ENCODE measurements at regions not wholly inside any gene's neighbourhood (a gene's known extent, or its start where the extent isn't known, plus 50 kb on each side); places are given as distances from the start of the nearest gene placed in this dataset.

DNA sequence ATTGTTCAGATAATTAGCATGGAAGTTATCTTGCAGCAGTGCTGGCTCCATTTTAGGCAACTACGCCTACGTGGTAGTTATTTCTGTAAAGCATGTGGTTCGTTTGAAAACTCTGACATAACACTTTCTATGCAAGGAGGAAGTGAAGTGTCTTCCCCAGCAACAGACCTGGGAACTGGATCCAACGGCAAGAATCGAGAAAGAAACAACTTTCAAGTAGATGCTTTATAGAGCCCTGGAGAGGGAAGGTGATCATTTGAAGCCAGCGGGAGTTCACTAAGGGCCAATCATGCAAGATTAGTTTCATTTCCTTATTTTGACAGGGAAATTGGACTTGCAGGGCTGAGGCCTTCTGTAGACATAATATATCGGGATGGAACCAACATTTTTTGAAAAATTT lies 218.3 kb downstream of the ACKR3 start:
- CTCF ChIA-PET (ENCODE audit: partially characterized antibody), result interaction anchor here (0.8 kb wide), 1 partner anchor 163 kb away, joined by 3 read pairs; no protein-coding TSS in a partner anchor
- H2BK12ac ChIP-seq (ENCODE audit: low read depth, low read length), result no peak overlapping the region
- 88% methylated on average over 7 of the region's 7 CpGs; no CpG with 5 or more reads in 1 of the 2 experiments for WGBS, 2 experiments (ENCODE audit: extremely low coverage in 1 of 2, insufficient coverage in 1 of 2, insufficient read length in 1 of 2, insufficient replicate concordance in 2 of 2, low coverage in 1 of 2, low lambda C conversion rate in 2 of 2, missing lambda C conversion rate in 1 of 2)
- no peak for TF ChIP-seq MAFK (IDR thresholded peaks at IDR 0.05; ENCODE audit: low read depth, low read length)
- no peak for TF ChIP-seq CBX8 (IDR thresholded peaks at IDR 0.05; ENCODE audit: borderline replicate concordance, low read depth, low read length)
- TF ChIP-seq SP4 (IDR thresholded peaks at IDR 0.05; ENCODE audit: low read length), result no peak
- no peak for TF ChIP-seq TAF1 (IDR thresholded peaks at IDR 0.05; ENCODE audit: low read depth, low read length)
- no peak for TF ChIP-seq FOSL1 (IDR thresholded peaks at IDR 0.05; ENCODE audit: insufficient read depth, low read depth, low read length)
- no peak for TF ChIP-seq BACH1 (IDR thresholded peaks at IDR 0.05; ENCODE audit: low read length)
- no peak for TF ChIP-seq BRCA1 (IDR thresholded peaks at IDR 0.05; ENCODE audit: low read depth, low read length)
- TF ChIP-seq HDAC2 (IDR thresholded peaks at IDR 0.05; ENCODE audit: borderline replicate concordance in 1 of 2, low read depth in 2 of 2, low read length in 2 of 2), result no peak
- no peak for TF ChIP-seq SIX5 (IDR thresholded peaks at IDR 0.05; ENCODE audit: low read depth, low read length)
- TF ChIP-seq, protein P1, sequence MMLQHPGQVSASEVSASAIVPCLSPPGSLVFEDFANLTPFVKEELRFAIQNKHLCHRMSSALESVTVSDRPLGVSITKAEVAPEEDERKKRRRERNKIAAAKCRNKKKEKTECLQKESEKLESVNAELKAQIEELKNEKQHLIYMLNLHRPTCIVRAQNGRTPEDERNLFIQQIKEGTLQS (IDR thresholded peaks at IDR 0.05; ENCODE audit: insufficient read depth, low read depth, low read length), result no peak
- no peak for TF ChIP-seq ZNF274 (IDR thresholded peaks at IDR 0.05; ENCODE audit: borderline replicate concordance, extremely low read depth, low read length)
- TF ChIP-seq RXRA (IDR thresholded peaks at IDR 0.05; ENCODE audit: insufficient read depth, low read depth, low read length), result no peak
- TF ChIP-seq CTBP2 (IDR thresholded peaks at IDR 0.05; ENCODE audit: borderline replicate concordance, insufficient read depth, insufficient read length, low read length), result no peak
- TF ChIP-seq EGR1 (IDR thresholded peaks at IDR 0.05; ENCODE audit: borderline replicate concordance, low read depth, low read length), result no peak
- TF ChIP-seq PHF8 (conservative IDR thresholded peaks at IDR 0.05; ENCODE audit: low read depth, low read length), result no peak

More for the DNA sequence above, 218.3 kb downstream of the ACKR3 start:
- H2BK120ac ChIP-seq (replicated peaks; ENCODE audit: low read depth, low read length), result no peak overlapping the region
- no peak overlapping the region for H4K91ac ChIP-seq (replicated peaks; ENCODE audit: insufficient read length, low read length)
- H3K4ac ChIP-seq (replicated peaks; ENCODE audit: insufficient read length, low read depth, low read length), result no peak overlapping the region
- H3K56ac ChIP-seq (replicated peaks; ENCODE audit: insufficient read length, low read depth, low read length), result no peak overlapping the region
- H3K23ac ChIP-seq (ENCODE audit: insufficient read length), result no peak overlapping the region
- no peak overlapping the region for H2AK5ac ChIP-seq (ENCODE audit: low read depth, low read length)
- H4K20me1 ChIP-seq (replicated peaks in 1 of 2; ENCODE audit: control insufficient read depth in 1 of 2, insufficient read depth in 2 of 2, low read length in 2 of 2), result no peaks in the 10 kb centered on the region
- no peaks in the 10 kb centered on the region for H3K36me3 ChIP-seq (ENCODE audit: control insufficient read depth in 2 of 4, insufficient read depth in 4 of 4, low read length in 3 of 4)
- H3K9me3 ChIP-seq (ENCODE audit: insufficient read depth in 2 of 2, low read depth in 1 of 2, low read length in 1 of 2), result 0 out of 4 replicates have a peak, but pooled peaks cover 0 to 3% of the 10 kb centered on the region in 2 experiments
- H3K4me2 ChIP-seq (ENCODE audit: insufficient read depth in 1 of 2, low read depth in 2 of 2, low read length in 2 of 2), result no peak overlapping the region
- no peaks in the 10 kb centered on the region; the same call in 1 of the 2 replicates for H3K23me2 ChIP-seq (ENCODE audit: low read depth, low read length)
- H3K27me3 ChIP-seq (replicated peaks in 1 of 4; ENCODE audit: control insufficient read depth in 3 of 4, extremely low read depth in 1 of 4, insufficient read depth in 3 of 4, low read length in 3 of 4), result no peaks in the 10 kb centered on the region
- no peak overlapping the region for H3K18ac ChIP-seq (ENCODE audit: extremely low read depth, low read length)
- H3K4me3 ChIP-seq (ENCODE audit: extremely low read depth in 1 of 4, insufficient read depth in 2 of 4, low read depth in 3 of 4, low read length in 4 of 4), result no peak overlapping the region
- no peak overlapping the region for H2AFZ ChIP-seq (ENCODE audit: low read length)
- no peak overlapping the region for H2BK15ac ChIP-seq (ENCODE audit: low read length)
- no peak overlapping the region for H3K14ac ChIP-seq (ENCODE audit: insufficient read length)
- no peak overlapping the region for H2BK20ac ChIP-seq (ENCODE audit: low read length)
- H4K8ac ChIP-seq (ENCODE audit: extremely low read depth, insufficient read depth, low read length), result no peak overlapping the region
- FAIRE-seq (no peak), DNase-seq (ENCODE audit: low read depth in 1 of 2, low spot score in 2 of 2) (no peak)
- H3K79me2 ChIP-seq (ENCODE audit: control insufficient read depth in 1 of 2, insufficient read depth in 2 of 2, low read length in 2 of 2), result no peaks in the 10 kb centered on the region
- no peaks in the 10 kb centered on the region for H3K79me1 ChIP-seq (ENCODE audit: low read depth, low read length)
- POLR2A ChIA-PET (ENCODE audit: partially characterized antibody), result no interaction called here
- H2BK5ac ChIP-seq (ENCODE audit: low read depth, low read length), result no peak overlapping the region
- no peak overlapping the region for H3K9ac ChIP-seq (replicated peaks in 1 of 4; ENCODE audit: extremely low read depth in 1 of 4, low read depth in 3 of 4, low read length in 3 of 4)
- no peaks in the 10 kb centered on the region for H3K4me1 ChIP-seq (replicated peaks in 1 of 4; ENCODE audit: control insufficient read depth in 3 of 4, insufficient read depth in 4 of 4, low read length in 3 of 4)
- no peak overlapping the region for H4K5ac ChIP-seq (ENCODE audit: insufficient read length, low read depth, low read length)
- H3K27ac ChIP-seq (ENCODE audit: low read depth, low read length), result no peak overlapping the region

Measured in H1 (cell line).